ENCODE measurements at regions not wholly inside any gene's neighbourhood (a gene's known extent, or its start where the extent isn't known, plus 50 kb on each side); places are given as distances from the start of the nearest gene placed in this dataset.
A peak's percentile ranks its signal among the peaks of the same experiment; 100 is the strongest.

GRCh38 chr2:122096761-122097160, 341.3 kb downstream of the TSN start:
- DNase-seq (ENCODE audit: low read depth in 1 of 2, low spot score in 1 of 2): no peak
- Histone ChIP-seq H3K27me3 (no peaks in the 10 kb centered on the region), H3K4me3 (no peak overlapping the region), H3K36me3 (no peaks in the 10 kb centered on the region), H3K4me1 (ENCODE audit: low read depth) (no peaks in the 10 kb centered on the region), H3K27ac (no peak overlapping the region), H3K9me3 (ENCODE audit: low read depth) (no peaks in the 10 kb centered on the region)
- TF ChIP-seq CTCF (IDR thresholded peaks at IDR 0.05; ENCODE audit: low read depth, low read length): no peak

- no peaks in the 10 kb centered on the region for H3K4me1 ChIP-seq (ENCODE audit: low read depth)
- no peaks in the 10 kb centered on the region for H3K9me3 ChIP-seq (ENCODE audit: low read depth)
- TF ChIP-seq CTCF (IDR thresholded peaks at IDR 0.05; ENCODE audit: low read depth, low read length): no peak
- H3K36me3 ChIP-seq: no peaks in the 10 kb centered on the region
- no peak overlapping the region for H3K27ac ChIP-seq
- no peak overlapping the region for H3K4me3 ChIP-seq
- DNase-seq (ENCODE audit: low read depth in 1 of 2, low spot score in 1 of 2): peak in 1 of 2 donors; percentile 5
- H3K27me3 ChIP-seq: no peaks in the 10 kb centered on the region
These were observed 342.9 kb downstream of the TSN start for GRCh38 chr2:122098306-122098705.

GRCh38 chr2:122100346-122100745, 344.9 kb downstream of the TSN start:
- peak in 1 of 2 donors; percentile 62 for DNase-seq (ENCODE audit: low read depth in 1 of 2, low spot score in 1 of 2)
- H3K9me3 ChIP-seq (ENCODE audit: low read depth): no peaks in the 10 kb centered on the region
- no peak for TF ChIP-seq CTCF (IDR thresholded peaks at IDR 0.05; ENCODE audit: low read depth, low read length)
- H3K4me3 ChIP-seq: no peak overlapping the region
- no peaks in the 10 kb centered on the region for H3K4me1 ChIP-seq (ENCODE audit: low read depth)
- H3K27ac ChIP-seq: no peak overlapping the region
- no peaks in the 10 kb centered on the region for H3K27me3 ChIP-seq
- H3K36me3 ChIP-seq: no peaks in the 10 kb centered on the region

GRCh38 chr2:122100756-122101155, 345.3 kb downstream of the TSN start:
- H3K27ac ChIP-seq: no peak overlapping the region
- H3K4me3 ChIP-seq: no peak overlapping the region
- TF ChIP-seq CTCF (IDR thresholded peaks at IDR 0.05; ENCODE audit: low read depth, low read length): no peak
- H3K9me3 ChIP-seq (ENCODE audit: low read depth): no peaks in the 10 kb centered on the region
- no peaks in the 10 kb centered on the region for H3K27me3 ChIP-seq
- DNase-seq (ENCODE audit: low read depth in 1 of 2, low spot score in 1 of 2): no peak
- no peaks in the 10 kb centered on the region for H3K36me3 ChIP-seq
- no peaks in the 10 kb centered on the region for H3K4me1 ChIP-seq (ENCODE audit: low read depth)

DNA sequence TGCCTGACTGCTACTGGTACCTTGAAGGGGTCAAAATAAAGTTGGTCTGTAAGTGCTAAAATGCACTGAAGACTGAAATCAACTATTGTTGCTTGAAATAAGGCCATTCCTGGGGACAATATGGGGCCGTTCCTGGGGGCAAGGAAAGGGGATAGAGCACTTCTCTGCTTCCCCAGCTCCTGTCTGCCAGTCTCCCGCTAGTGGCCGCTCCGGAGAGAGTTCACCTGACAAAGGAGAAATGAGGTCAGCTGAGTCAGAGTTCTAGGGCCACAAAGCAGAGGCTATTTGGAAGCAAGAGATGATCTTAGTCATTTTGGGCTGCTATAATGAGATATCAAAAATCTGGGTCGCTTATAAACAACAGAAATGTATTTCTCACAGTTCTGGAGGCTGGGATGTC, 345.9 kb downstream of the TSN start:
- TF ChIP-seq CTCF (IDR thresholded peaks at IDR 0.05; ENCODE audit: low read depth, low read length): no peak
- Histone ChIP-seq H3K27ac (no peak overlapping the region), H3K27me3 (no peaks in the 10 kb centered on the region), H3K4me1 (ENCODE audit: low read depth) (no peaks in the 10 kb centered on the region), H3K36me3 (no peaks in the 10 kb centered on the region), H3K9me3 (ENCODE audit: low read depth) (no peaks in the 10 kb centered on the region), H3K4me3 (no peak overlapping the region)
- DNase-seq (ENCODE audit: low read depth in 1 of 2, low spot score in 1 of 2): no peak
